HG03520 (cell line): ENCODE measurements at regions not wholly inside any gene's neighbourhood (a gene's known extent, or its start where the extent isn't known, plus 50 kb on each side); places are given as distances from the start of the nearest gene placed in this dataset.
A peak's percentile ranks its signal among the peaks of the same experiment; 100 is the strongest.

Experiments used
- ATAC-seq: cut with Tn5 transposase; IDR thresholded peaks from one replicate; pipeline ENCODE4 v1.9.1; 2021; ENCODE audit warnings: mild to moderate bottlenecking, moderate library complexity; ENCODE audit not compliant: unreplicated experiment

DNA sequence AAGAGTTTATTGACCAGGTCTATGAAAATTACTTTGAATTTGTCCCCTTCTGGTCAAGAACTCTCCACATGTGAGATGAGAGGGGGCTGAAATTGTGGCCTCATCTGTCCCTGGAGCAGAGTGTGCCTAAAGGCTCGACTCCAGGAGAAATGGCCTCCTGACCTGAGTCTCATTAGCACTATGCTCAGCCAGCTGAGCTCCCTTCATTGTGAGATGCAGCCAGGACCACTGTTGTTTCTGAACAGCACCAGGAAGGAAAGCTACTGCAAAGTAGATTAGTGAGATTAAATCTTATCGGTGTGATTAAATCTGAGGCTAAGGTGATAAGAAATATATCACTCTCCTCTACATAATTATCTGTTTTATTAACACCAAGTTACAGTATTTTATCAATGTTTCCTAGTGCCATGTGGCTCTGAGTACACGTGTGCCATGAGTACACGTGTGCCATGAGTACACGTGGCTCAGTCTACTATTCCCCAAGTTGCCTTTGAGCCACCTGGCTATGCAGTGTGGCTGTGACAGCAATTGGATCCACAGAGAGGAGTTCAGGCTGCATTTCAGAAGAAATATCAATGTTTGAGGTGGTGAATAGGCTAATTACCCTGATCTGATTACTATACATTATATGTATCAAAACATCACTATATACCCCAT lies 126.9 kb downstream of the IPMK start:
- no peak for ATAC-seq

DNA sequence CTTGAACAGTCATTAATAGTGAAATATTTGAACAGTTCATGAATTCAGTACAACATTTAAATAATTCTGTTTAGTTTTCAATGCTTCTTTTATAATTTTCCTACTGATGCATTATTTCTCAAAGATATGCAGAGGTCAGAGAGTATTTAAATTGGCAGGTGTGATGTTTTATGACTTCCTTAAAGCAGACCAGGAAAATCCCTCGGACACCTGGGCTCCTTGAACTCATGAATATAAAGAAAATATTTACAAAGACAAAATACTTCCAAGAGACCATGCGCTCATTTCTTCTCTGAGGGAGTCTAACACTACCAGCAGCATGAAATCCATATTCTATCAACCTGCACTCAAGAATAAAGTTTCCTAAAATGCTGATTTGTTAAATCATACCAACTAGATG lies 127.6 kb downstream of the IPMK start:
- ATAC-seq = no peak

DNA sequence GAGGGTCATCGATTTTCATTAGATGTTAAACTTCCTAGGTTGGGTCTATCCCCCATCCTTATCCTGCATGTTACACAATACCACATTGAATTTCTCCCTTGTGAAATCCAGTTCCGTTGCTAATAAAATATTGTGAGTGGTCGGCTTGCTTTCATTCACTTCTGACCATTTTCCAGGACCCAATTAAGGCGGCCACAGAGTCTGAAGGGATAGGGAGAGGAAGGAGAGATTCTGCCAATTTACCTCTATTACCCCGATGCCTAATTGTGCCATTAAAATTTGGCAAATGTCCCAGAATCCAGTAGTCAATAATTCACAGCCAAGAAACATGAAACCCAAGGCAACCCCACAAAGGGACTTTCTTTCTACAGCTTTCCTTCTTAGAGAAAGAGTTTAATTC lies 129.9 kb downstream of the IPMK start:
- no peak for ATAC-seq

DNA sequence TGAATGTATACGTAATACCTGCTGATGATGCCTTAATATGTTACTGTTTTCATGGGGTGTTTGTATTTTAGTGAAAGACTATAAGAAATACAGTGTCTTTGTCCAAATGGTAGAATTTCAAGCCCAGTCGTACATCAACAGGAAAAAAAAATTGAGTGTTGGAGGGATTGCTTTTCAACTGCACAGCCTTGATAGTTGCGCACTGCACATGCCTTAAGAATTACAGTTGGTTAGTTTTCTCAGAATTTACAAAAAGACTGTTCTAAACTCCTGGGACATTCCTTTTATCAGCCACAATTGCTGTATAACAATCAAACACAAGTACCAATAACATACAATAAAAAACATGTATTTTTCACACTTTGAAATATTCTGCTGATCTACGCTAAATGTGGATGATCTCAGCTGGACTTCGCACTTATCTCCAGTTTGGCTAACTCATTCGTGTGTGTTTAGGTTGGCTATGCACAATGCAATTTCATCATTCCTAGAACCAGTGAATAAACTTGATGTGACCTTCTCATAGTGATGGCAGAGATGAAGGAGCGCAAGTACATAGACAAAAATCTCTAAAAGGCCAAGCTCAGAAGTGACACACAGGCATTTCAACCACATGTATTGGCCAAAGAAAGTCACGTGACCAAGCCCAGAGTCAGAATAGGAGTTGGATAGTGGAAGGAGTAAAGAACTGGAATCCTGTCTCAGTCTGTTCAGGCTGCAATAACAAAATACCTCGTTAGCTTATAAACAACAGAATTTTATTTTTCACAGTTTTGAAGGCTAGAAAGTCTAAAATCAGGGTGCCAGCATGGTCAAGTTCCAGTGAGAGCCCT lies 152.3 kb downstream of the IPMK start:
- ATAC-seq = no peak

DNA sequence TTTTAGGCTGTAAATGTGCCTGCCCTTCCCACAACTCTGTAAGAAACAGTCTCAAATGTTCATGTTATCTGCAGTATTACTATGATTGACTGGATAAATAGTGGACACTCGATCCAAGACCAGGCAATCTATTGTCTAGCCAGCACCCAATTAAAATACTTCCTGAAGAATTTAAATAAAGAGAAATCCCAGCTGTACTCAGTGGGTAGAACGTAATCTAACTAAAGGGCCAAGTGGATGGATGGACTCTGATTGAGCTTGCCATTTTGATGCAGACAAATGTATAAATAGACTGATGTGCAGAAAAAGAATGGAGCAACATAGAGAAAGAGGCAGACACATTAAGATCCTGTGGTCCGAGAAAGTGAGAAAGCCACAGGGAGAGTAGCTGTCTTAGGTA lies 158.0 kb downstream of the IPMK start:
- no peak for ATAC-seq

DNA sequence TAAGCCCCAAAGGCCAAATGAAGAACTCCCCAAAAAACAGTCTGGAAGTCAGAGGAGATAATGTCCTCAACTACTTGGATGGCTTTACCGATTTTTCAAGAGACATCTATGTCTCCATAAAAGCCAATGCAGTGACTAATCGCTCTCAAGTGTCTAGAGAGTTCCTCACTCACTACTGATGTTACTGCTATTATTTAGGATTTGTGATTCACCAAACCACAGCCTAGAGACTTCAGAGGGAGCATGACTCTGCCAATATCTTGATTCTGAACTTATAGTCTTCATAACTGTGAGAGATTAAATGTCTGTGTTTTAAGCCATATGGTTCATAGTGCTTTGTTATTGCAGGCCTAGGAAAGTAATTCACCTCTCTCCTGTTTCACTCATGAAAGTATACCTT lies 160.2 kb downstream of the IPMK start:
- no peak for ATAC-seq

DNA sequence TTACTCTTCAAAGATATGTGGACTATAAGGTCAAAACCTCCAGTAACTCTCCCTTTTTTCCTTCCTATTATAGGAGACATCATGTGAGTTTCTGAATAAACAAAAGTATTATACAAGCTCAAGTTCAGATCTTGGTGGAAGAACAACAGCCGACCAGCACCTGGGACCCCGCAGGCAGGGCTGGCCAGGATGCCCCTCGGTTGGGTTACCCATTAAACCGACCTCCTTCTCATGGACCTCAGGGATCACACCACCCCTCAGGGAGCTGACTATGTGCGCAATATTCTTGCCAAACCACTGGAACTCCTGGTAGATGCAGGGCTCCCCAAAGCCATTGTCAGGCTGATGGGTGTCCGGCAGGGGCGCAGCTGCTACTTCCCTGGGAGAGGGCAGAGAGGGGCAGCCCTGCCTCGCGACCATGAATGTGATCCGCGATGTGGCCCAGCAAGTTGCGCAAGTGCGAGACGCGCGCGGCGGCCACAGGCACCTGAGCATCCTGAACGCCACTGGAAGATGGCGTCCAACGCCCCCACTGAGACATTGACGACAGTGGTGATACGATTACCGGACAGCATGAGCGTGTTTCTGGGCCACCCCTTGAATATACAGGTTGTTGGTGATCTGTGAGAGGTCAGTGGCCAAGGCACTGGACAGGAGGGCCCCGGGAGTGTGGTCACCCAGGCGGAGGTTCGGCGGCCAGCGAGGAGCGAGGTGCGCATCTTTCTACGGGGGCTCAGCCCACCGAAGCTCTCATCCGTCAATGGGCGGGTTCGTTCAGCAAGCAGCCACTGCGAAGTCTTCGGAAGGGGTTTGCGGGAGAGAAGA lies 161.3 kb downstream of the IPMK start:
- ATAC-seq = no peak

DNA sequence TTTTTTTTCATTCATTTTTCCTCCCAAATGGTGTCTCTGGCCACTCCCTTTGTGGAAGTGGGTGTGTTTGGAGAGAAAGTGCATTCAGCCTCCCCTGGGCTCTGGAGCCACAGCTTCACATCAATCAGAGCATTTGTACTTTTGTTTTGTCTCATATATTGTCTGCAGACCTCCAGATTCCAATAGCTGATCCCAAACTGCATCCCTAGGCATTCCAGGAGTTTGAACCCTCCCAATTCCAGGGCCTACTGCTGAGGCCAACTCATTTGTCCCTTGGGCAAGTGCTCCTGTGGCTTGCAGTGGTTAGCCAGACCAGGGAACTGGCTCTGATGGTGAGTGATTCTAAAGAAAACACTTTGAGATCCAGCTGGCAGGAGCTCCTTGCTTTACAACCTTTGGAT lies 163.3 kb downstream of the IPMK start:
- no peak for ATAC-seq

DNA sequence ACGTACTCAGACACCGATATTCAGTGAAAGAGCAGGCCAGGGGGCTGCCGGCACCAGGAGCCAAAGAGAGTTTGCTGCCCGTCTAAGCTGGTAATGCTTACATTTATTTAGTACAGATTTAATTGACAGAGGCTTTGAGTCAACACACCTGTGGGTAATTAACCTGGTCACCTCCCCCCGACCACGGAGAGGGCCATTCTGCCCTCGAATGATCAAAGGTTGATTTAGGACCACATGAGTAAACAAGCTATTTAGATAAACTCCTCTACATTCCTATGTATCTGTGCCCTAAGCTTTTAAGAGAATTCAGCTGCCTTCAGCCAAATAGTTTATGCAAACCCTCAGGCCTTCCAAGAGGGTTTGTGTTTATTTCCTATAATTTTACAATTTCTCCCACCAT lies 164.8 kb downstream of the IPMK start:
- ATAC-seq = no peak

DNA sequence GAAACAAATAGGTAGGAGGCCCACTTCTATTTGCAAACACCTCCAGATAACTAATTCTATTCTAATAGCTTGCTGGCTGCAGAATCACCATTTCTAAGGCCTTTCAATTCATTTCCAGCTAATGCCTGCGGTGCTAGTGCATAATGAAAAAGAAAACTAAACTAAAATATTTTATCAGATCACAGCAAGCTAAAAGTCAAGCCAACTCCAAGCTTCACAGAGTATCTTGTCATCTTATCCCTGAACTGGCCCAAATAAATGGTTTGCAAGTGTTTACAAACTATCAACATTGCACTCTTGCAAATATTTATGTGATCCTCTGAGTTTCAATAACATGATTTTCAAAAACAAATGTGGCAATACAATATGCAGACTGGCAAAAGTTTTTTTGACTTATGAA lies 166.0 kb downstream of the IPMK start:
- no peak for ATAC-seq

DNA sequence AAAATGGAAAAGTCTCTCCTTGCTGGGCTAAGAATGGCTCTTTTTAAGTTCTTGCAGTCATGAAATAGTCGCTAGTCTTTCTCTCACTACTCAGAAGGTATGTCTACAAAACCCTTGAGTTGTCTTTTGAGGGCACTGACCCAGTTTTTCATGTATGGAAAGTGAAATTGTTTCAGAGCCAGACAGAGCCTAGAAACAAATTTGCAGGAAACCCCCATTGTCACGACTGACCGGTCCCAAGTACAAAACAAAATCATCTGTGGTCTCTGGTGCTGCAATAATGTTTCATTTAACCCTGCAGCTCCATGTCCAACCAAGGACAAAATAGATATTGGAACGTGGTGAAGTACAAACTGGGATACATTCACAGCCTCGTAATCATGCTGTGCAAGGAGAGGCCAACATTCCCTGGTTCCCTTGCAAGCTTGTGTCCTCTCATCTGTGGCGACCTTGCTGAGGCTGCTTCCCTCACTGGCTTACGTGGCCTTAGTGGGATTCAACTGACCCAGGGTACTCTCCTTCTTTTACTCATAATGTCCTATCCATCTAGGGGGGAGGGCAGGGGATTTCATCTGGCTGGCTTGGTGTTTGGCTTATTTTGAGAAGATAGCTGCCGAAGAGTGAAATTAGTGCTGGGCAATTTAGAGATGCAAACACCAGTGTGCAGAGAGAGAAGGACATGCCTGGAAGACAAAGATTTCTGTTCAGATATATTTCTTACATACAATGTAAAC lies 172.5 kb downstream of the IPMK start:
- peak; percentile 44 for ATAC-seq

DNA sequence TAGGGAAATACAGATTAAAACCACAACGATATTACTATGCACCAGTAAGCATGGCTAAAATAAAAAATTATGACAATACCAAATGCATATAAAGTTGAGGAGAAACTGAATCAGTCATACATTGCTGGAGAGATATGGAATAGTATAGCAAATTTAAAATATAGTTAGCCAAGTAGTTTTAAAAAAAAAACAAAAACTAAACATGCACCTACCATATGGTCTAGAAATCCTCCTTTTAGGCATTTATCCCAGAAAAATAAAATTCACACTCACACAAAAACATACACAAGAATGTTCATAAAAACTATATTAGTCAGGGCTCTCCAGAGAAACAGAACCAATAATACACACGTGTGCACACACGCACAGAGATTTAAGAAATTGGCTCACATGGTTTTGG lies 175.8 kb downstream of the IPMK start:
- no peak for ATAC-seq

DNA sequence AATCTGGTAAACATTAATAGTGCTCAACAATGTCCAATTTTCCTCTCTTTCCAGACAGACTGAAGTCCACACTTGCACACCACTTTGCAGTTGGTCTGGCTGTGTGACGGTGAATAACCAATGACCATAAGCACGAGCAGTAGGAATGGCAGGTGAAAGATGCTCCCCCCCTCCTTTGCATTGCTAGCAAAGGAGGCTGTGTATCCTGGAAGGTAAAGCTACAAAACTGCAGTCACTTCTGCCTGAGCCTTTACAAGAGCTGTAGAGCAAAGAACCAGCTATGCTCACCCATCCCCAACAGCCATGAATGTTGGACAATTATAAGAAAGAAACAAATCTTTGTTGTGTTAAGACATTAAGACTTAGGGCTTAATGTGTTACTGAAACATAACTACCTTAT lies 178.0 kb downstream of the IPMK start:
- ATAC-seq = no peak

DNA sequence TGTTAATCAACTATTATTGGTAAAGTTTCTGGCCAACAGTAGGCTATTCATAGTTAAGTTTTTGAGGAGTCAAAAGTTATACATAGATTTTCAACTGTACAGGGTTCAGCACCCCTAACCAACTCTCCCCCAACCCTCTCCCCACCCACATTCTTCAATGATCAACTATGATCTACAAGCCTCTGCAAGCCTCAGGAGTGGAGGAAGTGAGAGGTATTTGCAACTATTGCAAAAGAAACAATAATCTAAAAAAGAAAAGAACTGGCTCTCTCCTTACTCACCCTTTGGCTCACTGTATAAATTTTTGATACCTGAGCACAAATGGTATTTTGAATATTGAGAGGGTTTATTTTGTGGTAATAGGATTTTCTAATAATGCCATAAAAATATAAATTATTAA lies 179.8 kb downstream of the IPMK start:
- no peak for ATAC-seq

DNA sequence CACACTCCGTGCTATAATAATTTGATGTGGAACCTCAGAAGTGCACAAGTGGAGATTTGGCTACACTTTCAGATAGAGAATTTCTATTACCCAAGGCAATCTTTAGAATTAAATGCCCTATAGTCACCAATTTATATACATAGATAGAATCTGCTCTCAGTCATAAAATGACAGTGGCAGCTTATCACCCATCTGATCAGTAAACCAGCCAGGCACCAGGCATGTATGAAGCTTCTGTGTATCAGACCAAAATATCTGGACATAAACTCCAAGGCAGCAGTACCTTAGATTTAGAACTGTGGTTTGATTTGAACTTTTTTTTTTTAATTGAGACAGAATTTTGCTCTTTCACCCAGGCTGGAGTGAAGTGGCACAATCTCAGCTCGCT lies 180.9 kb downstream of the IPMK start:
- ATAC-seq = no peak

DNA sequence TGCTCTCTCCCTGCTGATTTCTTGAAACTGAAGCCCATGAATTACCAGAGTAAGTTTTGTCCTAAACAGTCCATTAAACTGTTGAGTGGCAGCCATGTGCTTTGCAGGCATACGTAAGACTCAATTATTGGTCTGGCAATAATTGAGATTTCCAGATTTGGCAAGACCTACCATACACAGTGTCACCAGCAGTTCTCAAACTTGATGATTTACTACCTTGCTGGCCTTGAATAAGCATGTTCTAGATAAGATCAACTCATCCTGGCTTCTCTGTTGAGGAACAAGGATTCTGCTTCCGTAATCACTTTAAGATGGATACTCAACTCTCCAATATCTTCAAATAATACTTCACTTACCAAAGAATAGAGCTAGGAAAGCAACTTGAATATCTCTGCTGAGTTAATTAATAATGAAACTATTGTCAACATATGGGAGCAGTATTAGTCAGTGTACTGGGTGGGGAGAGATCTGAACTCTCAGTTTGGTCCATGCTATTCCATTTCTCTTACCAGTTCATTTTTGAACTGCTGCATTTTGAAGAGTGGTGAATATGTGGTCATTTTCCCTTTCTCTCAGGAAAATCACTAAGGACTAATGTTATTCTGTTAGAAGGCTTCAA lies 181.4 kb downstream of the IPMK start:
- no peak for ATAC-seq

DNA sequence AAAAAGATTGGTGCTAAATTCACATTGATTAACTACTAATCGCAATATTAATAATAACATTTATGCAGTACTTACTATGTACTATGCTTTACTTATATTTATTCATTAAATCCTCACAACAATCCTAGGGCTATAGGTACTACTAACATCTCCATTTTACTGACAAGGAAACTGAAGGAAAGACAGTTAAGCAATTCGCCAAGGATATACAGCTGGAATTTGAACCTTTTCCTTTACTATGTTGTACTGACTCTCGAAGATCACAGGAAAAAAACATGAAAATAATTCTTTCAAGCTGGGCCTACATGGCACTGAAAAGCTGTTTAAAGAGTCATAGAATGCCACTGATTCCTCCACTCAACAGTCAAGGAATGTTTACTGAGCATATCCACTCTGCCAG lies 185.4 kb downstream of the IPMK start:
- ATAC-seq = no peak

DNA sequence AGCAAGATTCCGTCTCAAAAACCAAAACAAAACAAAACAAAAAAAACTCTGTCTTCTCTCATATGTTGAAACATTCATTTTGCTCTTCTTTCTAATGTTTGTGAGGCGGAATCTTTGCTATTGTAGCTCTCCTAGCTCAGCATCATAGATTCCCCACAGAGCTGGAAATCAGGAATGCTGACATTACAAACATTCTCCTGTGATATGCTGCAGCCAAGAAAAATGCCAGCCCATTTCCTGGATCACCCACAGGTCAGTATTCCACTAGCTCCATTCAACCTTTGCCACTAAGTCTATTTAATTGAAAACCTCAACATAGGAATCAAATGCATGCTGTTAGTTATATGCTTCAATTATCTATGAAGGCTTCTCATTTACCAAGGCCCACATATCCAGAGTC lies 186.3 kb downstream of the IPMK start:
- no peak for ATAC-seq

DNA sequence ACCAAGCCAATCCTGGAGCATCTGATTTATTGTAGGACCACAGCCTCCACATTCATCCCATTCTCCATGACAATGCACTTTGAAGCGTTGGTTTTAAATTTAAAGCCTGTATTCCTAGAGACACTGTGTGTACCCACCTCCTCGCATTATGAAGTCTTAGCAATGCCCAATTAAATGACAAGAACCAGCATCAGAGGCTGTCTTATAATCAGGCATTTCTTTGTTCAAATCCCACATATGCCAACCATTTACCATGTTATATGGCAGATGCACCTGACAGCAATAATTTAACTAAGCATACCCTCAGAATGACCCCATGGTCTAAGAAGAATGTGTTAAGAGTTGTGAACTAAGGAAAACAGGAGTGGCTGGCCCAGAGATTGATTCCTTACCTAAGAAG lies 188.2 kb downstream of the IPMK start:
- no peak for ATAC-seq

DNA sequence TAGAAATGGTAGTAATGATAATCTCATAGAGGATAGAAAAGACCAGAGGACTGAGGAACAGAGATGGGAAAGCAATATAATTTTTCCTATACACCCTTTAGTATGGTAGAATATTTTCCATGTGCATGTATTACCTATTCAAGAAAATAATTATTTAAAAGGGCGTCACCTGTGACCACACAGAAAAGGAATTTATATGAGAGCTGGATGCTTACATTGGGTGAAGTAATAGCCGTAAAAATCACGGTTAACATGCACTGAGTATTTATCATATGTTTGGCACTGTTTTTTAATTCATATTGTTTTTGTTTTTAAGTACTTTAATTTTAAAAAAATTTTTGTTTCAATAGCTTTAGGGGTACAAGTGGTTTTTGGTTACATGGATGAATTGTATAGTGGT lies 195.1 kb downstream of the IPMK start:
- ATAC-seq = no peak

DNA sequence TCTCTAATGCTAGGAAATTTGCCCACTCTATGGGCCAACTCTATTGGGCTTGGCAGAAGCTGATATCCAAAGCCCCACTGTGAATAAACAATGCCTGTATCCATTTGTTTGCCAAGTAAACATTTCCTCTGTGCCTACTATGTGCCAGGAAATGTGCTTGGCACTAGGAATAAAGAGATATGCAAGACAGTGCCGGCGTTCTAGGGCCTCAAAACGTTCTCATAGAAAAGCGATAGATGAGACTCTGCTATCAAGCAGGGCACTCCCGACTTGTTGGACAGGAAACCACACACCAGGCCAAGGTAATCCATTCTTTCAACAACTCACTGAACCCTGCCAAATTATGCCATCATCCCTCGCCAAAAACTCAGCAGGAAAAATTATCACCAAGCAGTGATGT lies 196.7 kb downstream of the IPMK start:
- no peak for ATAC-seq
